H9 (cell line): ENCODE measurements at regions not wholly inside any gene's neighbourhood (a gene's known extent, or its start where the extent isn't known, plus 50 kb on each side); places are given as distances from the start of the nearest gene placed in this dataset.
A peak's percentile ranks its signal among the peaks of the same experiment; 100 is the strongest.

Experiments
- DNase-seq: peaks from one replicate; pipeline ENCODE4 v3.0.0-alpha.2; 2017
- H2AFZ ChIP-seq: one replicate; pipeline ENCODE4 v1.6.1; 2013; ENCODE audit warnings: mild to moderate bottlenecking, low read length, control low read depth, moderate library complexity
- H2AK5ac ChIP-seq: 2 replicates; pipeline ENCODE4 v1.6.1; 2013; ENCODE audit warnings: low read length, control low read depth, mixed read lengths; ENCODE audit not compliant: insufficient read length
- H2BK120ac ChIP-seq: one replicate; pipeline ENCODE4 v1.6.1; 2013; ENCODE audit warnings: low read depth, mild to moderate bottlenecking, low read length, control low read depth, inconsistent platforms; ENCODE audit not compliant: poor library complexity, severe bottlenecking
- H2BK12ac ChIP-seq: 2 replicates; pipeline ENCODE4 v1.6.1; 2013; ENCODE audit warnings: low read length, control low read depth, mixed read lengths, low read depth; ENCODE audit not compliant: insufficient read length
- H2BK15ac ChIP-seq: 2 replicates; pipeline ENCODE4 v1.6.1; 2013; ENCODE audit warnings: low read depth, low read length, control low read depth
- H2BK20ac ChIP-seq: one replicate; pipeline ENCODE4 v1.6.1; 2013; ENCODE audit warnings: low read depth, mild to moderate bottlenecking, low read length, control low read depth, inconsistent platforms; ENCODE audit not compliant: poor library complexity, severe bottlenecking
- H2BK5ac ChIP-seq: 2 replicates; pipeline ENCODE4 v1.6.1; 2013; ENCODE audit warnings: low read length, control low read depth, mixed read lengths; ENCODE audit not compliant: insufficient read length
- H3K14ac ChIP-seq: 2 replicates; pipeline ENCODE4 v1.6.1; 2013; ENCODE audit warnings: low read length, control low read depth; ENCODE audit not compliant: insufficient read depth
- H3K18ac ChIP-seq: 2 replicates; pipeline ENCODE4 v1.6.1; 2013; ENCODE audit warnings: low read depth, mild to moderate bottlenecking, mixed read lengths, low read length, control low read depth; ENCODE audit not compliant: insufficient read length
- H3K23ac ChIP-seq: 2 replicates; pipeline ENCODE4 v1.6.1; 2013; ENCODE audit warnings: low read length, control low read depth, mixed read lengths, low read depth; ENCODE audit not compliant: insufficient read length
- H3K23me2 ChIP-seq: 2 replicates; pipeline ENCODE4 v1.6.1; 2013; ENCODE audit warnings: low read depth, mild to moderate bottlenecking, mixed read lengths, low read length, control low read depth; ENCODE audit not compliant: insufficient read length, poor library complexity, severe bottlenecking
- H3K27ac ChIP-seq: 2 replicates; pipeline ENCODE4 v1.5.1; 2013; ENCODE audit warnings: low read length, control low read depth, mixed read lengths, low read depth; ENCODE audit not compliant: insufficient read length
- H3K27me3 ChIP-seq: 2 replicates; pipeline ENCODE4 v1.6.1; 2013; ENCODE audit warnings: low read length, control low read depth, inconsistent platforms; ENCODE audit not compliant: insufficient read depth
- H3K4ac ChIP-seq: 2 replicates; pipeline ENCODE4 v1.6.1; 2013; ENCODE audit warnings: low read depth, mild to moderate bottlenecking, control low read depth, inconsistent platforms, low read length, moderate library complexity
- H3K4me1 ChIP-seq: 2 replicates; pipeline ENCODE4 v1.6.1; 2013; ENCODE audit warnings: low read length, control low read depth, inconsistent platforms; ENCODE audit not compliant: insufficient read depth
- H3K4me2 ChIP-seq: 2 replicates; pipeline ENCODE4 v1.6.1; 2013; ENCODE audit warnings: low read length, control low read depth, mixed read lengths; ENCODE audit not compliant: insufficient read length, insufficient read depth
- H3K56ac ChIP-seq: 2 replicates; pipeline ENCODE4 v1.6.1; 2013; ENCODE audit warnings: low read depth, mild to moderate bottlenecking, mixed read lengths, low read length, control low read depth; ENCODE audit not compliant: insufficient read length
- H3K79me1 ChIP-seq: 2 replicates; pipeline ENCODE4 v1.6.1; 2013; ENCODE audit warnings: low read depth, mild to moderate bottlenecking, moderate library complexity, low read length, control low read depth, inconsistent platforms; ENCODE audit not compliant: insufficient read depth, poor library complexity, severe bottlenecking
- H3K79me2 ChIP-seq: 2 replicates; pipeline ENCODE4 v1.6.1; 2013; ENCODE audit warnings: low read length, control low read depth, inconsistent platforms; ENCODE audit not compliant: insufficient read depth
- H3K9ac ChIP-seq: 2 replicates; pipeline ENCODE4 v1.6.1; 2013; ENCODE audit warnings: low read length, control low read depth, mixed read lengths; ENCODE audit not compliant: insufficient read length; ENCODE audit errors: extremely low read depth
- H3K9me3 ChIP-seq: one replicate; pipeline ENCODE4 v1.6.1; 2013; ENCODE audit warnings: low read depth, low read length, inconsistent platforms; ENCODE audit not compliant: control insufficient read depth
- H3T11ph ChIP-seq: one replicate; pipeline ENCODE4 v1.6.1; 2013; ENCODE audit warnings: mild to moderate bottlenecking, low read length, control low read depth, inconsistent platforms
- H4K20me1 ChIP-seq: one replicate; pipeline ENCODE4 v1.6.1; 2013; ENCODE audit not compliant: control insufficient read depth, insufficient read length, insufficient read depth
- H4K5ac ChIP-seq: 2 replicates; pipeline ENCODE4 v1.6.1; 2013; ENCODE audit warnings: low read depth, mild to moderate bottlenecking, mixed read lengths, low read length, control low read depth; ENCODE audit not compliant: insufficient read length
- H4K8ac ChIP-seq: replicated peaks from 2 replicates; pipeline ENCODE4 v1.6.1; 2013; ENCODE audit warnings: low read length, control low read depth, mixed read lengths, low read depth; ENCODE audit not compliant: insufficient read length
- H4K91ac ChIP-seq: 2 replicates; pipeline ENCODE4 v1.6.1; 2013; ENCODE audit warnings: low read depth, mild to moderate bottlenecking, moderate library complexity, mixed read lengths, low read length, control low read depth; ENCODE audit not compliant: insufficient read length
- H3K27ac Mint-ChIP-seq, 3 experiments: 2 replicates in 2 of 3; 3 replicates in 1 of 3; pipeline ENCODE4 v1.8.0; 2020 to 2021; ENCODE audit warnings: mixed read lengths in 3 of 3, mild to moderate bottlenecking in 1 of 3, moderate library complexity in 1 of 3
- H3K27me3 Mint-ChIP-seq: 2 replicates; pipeline ENCODE4 v1.8.0; 2021; ENCODE audit warnings: low read depth, mild to moderate bottlenecking, moderate library complexity, mixed read lengths
- H3K36me3 Mint-ChIP-seq, 3 experiments: 2 replicates in 2 of 3; 3 replicates in 1 of 3; pipeline ENCODE4 v1.8.0; 2020 to 2021; ENCODE audit warnings: low read depth in 3 of 3, mixed read lengths in 3 of 3; ENCODE audit not compliant: insufficient read depth in 1 of 3
- H3K4me1 Mint-ChIP-seq, 2 experiments: 2 replicates each; pipeline ENCODE4 v1.8.0; 2020; ENCODE audit warnings: mixed read lengths in 2 of 2
- H3K4me3 Mint-ChIP-seq, 2 experiments: 2 replicates in 1 of 2; 3 replicates in 1 of 2; pipeline ENCODE4 v1.8.0; 2020 to 2021; ENCODE audit warnings: mild to moderate bottlenecking in 2 of 2, mixed read lengths in 2 of 2, moderate library complexity in 1 of 2
- H3K9me3 Mint-ChIP-seq, 2 experiments: 2 replicates in 1 of 2; 3 replicates in 1 of 2; pipeline ENCODE4 v1.8.0; 2020; ENCODE audit warnings: mild to moderate bottlenecking in 2 of 2, mixed read lengths in 2 of 2, moderate library complexity in 1 of 2
- WGBS: extraction: QIAGEN DNeasy Blood & Tissue Kit; methylation state at CpG from one replicate; pipeline ENCODE4 v1.1.7; 2013; ENCODE audit warnings: missing lambda C conversion rate, low lambda C conversion rate, mixed read lengths; ENCODE audit not compliant: insufficient read length; ENCODE audit errors: extremely low coverage; 5-methylcytosine and 5-hydroxymethylcytosine counted together
- TF ChIP-seq, protein P1 (sequence below): fragments of 200-600 bp; sonication (generic); conservative IDR thresholded peaks from 3 replicates; pipeline ENCODE4 v1.8.0; 2021; ENCODE audit warnings: antibody characterized with exemption, mild to moderate bottlenecking

DNA sequence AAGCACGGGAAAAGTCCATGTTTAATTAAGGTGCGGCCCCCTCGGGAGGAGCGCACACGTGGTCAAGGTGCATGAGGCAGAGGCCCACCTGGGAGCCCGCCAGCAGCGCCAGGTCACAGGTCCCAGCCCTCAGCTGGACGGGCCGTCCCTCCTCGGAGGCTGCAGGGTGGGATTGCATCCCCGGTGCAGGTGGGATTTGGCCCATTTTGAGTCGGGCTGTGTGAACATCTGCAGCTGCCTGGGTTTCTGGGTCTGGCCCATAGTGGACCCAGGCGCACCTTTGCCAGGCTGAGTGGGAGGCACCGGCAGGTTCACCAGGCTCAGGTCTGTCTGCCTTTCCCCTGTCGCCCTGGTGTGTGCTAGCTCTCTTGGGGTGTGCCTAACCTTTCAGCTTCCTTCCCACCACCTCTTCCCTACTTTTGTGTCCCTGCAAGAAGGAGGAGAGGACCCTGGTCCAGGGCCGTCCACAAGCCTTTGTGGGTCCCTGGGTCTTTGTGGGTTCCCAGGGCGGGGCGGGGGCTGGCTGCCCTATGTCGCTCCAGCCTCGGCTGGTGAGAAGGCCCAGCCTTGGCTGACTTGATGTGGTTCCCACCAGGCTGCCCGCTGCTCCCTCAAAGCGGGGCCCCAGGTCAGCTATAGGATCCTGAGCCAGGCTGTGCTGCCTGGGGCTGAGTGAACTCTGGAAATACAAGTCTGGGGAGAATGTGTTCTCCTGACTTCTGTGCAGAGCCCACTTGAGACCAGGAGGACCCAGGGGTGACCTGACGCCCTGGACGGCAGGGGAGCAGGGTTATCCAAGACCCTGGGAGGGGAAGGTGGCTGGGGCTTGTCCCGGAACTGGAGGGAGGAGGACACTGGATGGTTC lies 186.7 kb upstream of the SHH start:
- no peaks in the 10 kb centered on the region for H3K4me1 ChIP-seq
- no peak overlapping the region for H2BK20ac ChIP-seq
- H3K27ac ChIP-seq: no peak overlapping the region
- no peak overlapping the region for H3K4ac ChIP-seq
- H3K23ac ChIP-seq: no peak overlapping the region
- H3K9me3 ChIP-seq: no peaks in the 10 kb centered on the region
- Mint-ChIP-seq H3K9me3 (no peaks in the 10 kb centered on the region; a peak in 1 of 5 replicates), H3K4me1 (no peaks in the 10 kb centered on the region), H3K27me3 (peaks cover 2% of the 10 kb centered on the region; the same call in 1 of the 2 replicates), H3K36me3 (no peaks in the 10 kb centered on the region), H3K4me3 (no peak overlapping the region), H3K27ac (no peak overlapping the region)
- no peak overlapping the region for H3K18ac ChIP-seq
- no peak overlapping the region for H3K9ac ChIP-seq
- no peak overlapping the region for H2AK5ac ChIP-seq
- H4K8ac ChIP-seq: no peak overlapping the region
- no peaks in the 10 kb centered on the region for H3K79me2 ChIP-seq
- no peaks in the 10 kb centered on the region for H4K20me1 ChIP-seq
- H3K14ac ChIP-seq: no peak overlapping the region
- H3K23me2 ChIP-seq: no peaks in the 10 kb centered on the region
- no peak overlapping the region for H2BK5ac ChIP-seq
- no peak overlapping the region for H4K91ac ChIP-seq
- H2BK12ac ChIP-seq: no peak overlapping the region
- WGBS: no CpG with 5 or more reads among the region's 25 CpGs
- H3K79me1 ChIP-seq: no peaks in the 10 kb centered on the region
- no peak overlapping the region for H3T11ph ChIP-seq
- H4K5ac ChIP-seq: no peak overlapping the region
- H3K56ac ChIP-seq: no peak overlapping the region
- no peak overlapping the region for H2AFZ ChIP-seq
- no peak overlapping the region for H3K4me2 ChIP-seq
- no peak overlapping the region for H2BK15ac ChIP-seq
- TF ChIP-seq, protein P1, sequence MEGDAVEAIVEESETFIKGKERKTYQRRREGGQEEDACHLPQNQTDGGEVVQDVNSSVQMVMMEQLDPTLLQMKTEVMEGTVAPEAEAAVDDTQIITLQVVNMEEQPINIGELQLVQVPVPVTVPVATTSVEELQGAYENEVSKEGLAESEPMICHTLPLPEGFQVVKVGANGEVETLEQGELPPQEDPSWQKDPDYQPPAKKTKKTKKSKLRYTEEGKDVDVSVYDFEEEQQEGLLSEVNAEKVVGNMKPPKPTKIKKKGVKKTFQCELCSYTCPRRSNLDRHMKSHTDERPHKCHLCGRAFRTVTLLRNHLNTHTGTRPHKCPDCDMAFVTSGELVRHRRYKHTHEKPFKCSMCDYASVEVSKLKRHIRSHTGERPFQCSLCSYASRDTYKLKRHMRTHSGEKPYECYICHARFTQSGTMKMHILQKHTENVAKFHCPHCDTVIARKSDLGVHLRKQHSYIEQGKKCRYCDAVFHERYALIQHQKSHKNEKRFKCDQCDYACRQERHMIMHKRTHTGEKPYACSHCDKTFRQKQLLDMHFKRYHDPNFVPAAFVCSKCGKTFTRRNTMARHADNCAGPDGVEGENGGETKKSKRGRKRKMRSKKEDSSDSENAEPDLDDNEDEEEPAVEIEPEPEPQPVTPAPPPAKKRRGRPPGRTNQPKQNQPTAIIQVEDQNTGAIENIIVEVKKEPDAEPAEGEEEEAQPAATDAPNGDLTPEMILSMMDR: no peak
- H3K27me3 ChIP-seq: no peaks in the 10 kb centered on the region
- no peak overlapping the region for H2BK120ac ChIP-seq
- peak; percentile 19 for DNase-seq
